OCI-LY3 (cell line): ENCODE measurements at regions not wholly inside any gene's neighbourhood (a gene's known extent, or its start where the extent isn't known, plus 50 kb on each side); places are given as distances from the start of the nearest gene placed in this dataset.

Source experiments
- H2AFZ ChIP-seq: fragments of 200-600, 300-600 bp; shearing (Covaris generic); 2 replicates; pipeline ENCODE4 v1.6.0; 2014; ENCODE audit warnings: antibody characterized with exemption, low read depth, low read length
- H3K27ac ChIP-seq: fragments of 200-600, 300-600 bp; sonication (generic); 2 replicates; pipeline ENCODE4 v1.5.1; 2014; ENCODE audit warnings: mild to moderate bottlenecking, low read length, moderate library complexity, mixed read lengths
- H3K27me3 ChIP-seq: fragments of 200-600, 300-600 bp; sonication (generic); 2 replicates; pipeline ENCODE4 v1.6.1; 2014; ENCODE audit warnings: low read depth, low read length, mixed read lengths
- H3K36me3 ChIP-seq: fragments of 200-600, 300-600 bp; sonication (generic); replicated peaks from 2 replicates; pipeline ENCODE3; 2014; ENCODE audit warnings: low read depth, low read length, mixed read lengths
- H3K4me1 ChIP-seq: fragments of 300-600, 200-600 bp; sonication (generic); 2 replicates; pipeline ENCODE4 v1.6.1; 2014; ENCODE audit warnings: low read length, mixed read lengths
- H3K4me2 ChIP-seq: fragments of 200-600, 300-600 bp; sonication (generic); 2 replicates; pipeline ENCODE4 v1.6.1; 2014; ENCODE audit warnings: low read length, mixed read lengths
- H3K4me3 ChIP-seq: fragments of 300-600, 200-600 bp; sonication (generic); 2 replicates; pipeline ENCODE4 v1.5.1; 2014; ENCODE audit warnings: antibody characterized with exemption, mild to moderate bottlenecking, low read length, moderate library complexity
- H3K79me2 ChIP-seq: fragments of 300-600, 200-600 bp; shearing (Covaris generic); 2 replicates; pipeline ENCODE4 v1.6.1; 2014; ENCODE audit warnings: mild to moderate bottlenecking, low read length, mixed read lengths
- H3K9ac ChIP-seq: fragments of 300-600, 200-600 bp; shearing (Covaris generic); 2 replicates; pipeline ENCODE4 v1.6.0; 2014; ENCODE audit warnings: mild to moderate bottlenecking, low read length, moderate library complexity
- H3K9me3 ChIP-seq: fragments of 200-600, 300-600 bp; shearing (Covaris generic); 2 replicates; pipeline ENCODE4 v1.6.1; 2014; ENCODE audit warnings: low read length, mixed read lengths; ENCODE audit not compliant: insufficient read depth
- H4K20me1 ChIP-seq: fragments of 200-600, 300-600 bp; sonication (generic); 2 replicates; pipeline ENCODE4 v1.6.1; 2016; ENCODE audit warnings: low read length, mixed read lengths; ENCODE audit not compliant: insufficient read depth
- EZH2phosphoT487 ChIP-seq: fragments of 200-600 bp; shearing (Covaris generic); IDR thresholded peaks from 2 replicates; pipeline ENCODE4 v1.6.1; 2018; ENCODE audit warnings: antibody characterized with exemption, mixed run types, low read depth
- TF ChIP-seq, protein P1 (sequence below): fragments of 200-600, 300-600 bp; sonication (generic); IDR thresholded peaks from 2 replicates; pipeline ENCODE4 v1.5.1; 2014; ENCODE audit warnings: antibody characterized with exemption, low read length, low read depth

- Histone ChIP-seq H3K9ac (no peak overlapping the region), H3K27ac (no peak overlapping the region), H3K4me3 (no peak overlapping the region), H3K4me2 (no peak overlapping the region), H3K79me2 (no peaks in the 10 kb centered on the region), H4K20me1 (no peaks in the 10 kb centered on the region), H3K36me3 (no peaks in the 10 kb centered on the region), H2AFZ (no peak overlapping the region), H3K9me3 (no peaks in the 10 kb centered on the region), H3K27me3 (no peaks in the 10 kb centered on the region), H3K4me1 (no peaks in the 10 kb centered on the region)
- TF ChIP-seq, protein P1, sequence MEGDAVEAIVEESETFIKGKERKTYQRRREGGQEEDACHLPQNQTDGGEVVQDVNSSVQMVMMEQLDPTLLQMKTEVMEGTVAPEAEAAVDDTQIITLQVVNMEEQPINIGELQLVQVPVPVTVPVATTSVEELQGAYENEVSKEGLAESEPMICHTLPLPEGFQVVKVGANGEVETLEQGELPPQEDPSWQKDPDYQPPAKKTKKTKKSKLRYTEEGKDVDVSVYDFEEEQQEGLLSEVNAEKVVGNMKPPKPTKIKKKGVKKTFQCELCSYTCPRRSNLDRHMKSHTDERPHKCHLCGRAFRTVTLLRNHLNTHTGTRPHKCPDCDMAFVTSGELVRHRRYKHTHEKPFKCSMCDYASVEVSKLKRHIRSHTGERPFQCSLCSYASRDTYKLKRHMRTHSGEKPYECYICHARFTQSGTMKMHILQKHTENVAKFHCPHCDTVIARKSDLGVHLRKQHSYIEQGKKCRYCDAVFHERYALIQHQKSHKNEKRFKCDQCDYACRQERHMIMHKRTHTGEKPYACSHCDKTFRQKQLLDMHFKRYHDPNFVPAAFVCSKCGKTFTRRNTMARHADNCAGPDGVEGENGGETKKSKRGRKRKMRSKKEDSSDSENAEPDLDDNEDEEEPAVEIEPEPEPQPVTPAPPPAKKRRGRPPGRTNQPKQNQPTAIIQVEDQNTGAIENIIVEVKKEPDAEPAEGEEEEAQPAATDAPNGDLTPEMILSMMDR: no peak
- TF ChIP-seq EZH2phosphoT487: no peak
These were observed 606.7 kb upstream of the FAM174A start for GRCh38 chr5:99928490-99928889.

DNA sequence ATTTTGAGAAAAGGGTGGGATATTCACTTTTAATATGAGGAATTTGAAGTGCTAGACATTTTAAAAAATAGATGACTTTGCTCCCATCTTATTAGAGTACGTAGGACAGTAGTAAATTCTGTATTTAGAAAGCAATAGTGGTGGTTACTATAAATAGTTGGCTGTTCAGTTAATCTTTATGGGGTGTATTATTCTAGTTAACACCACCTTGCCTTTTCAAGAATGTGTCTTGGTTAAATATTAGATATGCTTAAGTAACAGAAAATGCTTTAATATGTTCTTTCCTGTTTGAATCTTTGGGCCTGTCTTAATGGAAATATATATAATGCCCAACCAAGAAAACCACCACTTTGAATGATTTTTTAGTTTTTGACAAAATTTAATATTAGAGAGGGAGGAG, 608.7 kb upstream of the FAM174A start:
- no peaks in the 10 kb centered on the region for H3K79me2 ChIP-seq
- no peak for TF ChIP-seq EZH2phosphoT487
- TF ChIP-seq, protein P1: no peak
- no peaks in the 10 kb centered on the region for H3K36me3 ChIP-seq
- no peaks in the 10 kb centered on the region for H3K4me1 ChIP-seq
- no peak overlapping the region for H3K4me3 ChIP-seq
- no peak overlapping the region for H2AFZ ChIP-seq
- no peaks in the 10 kb centered on the region for H3K27me3 ChIP-seq
- no peaks in the 10 kb centered on the region for H3K9me3 ChIP-seq
- no peak overlapping the region for H3K9ac ChIP-seq
- no peak overlapping the region for H3K27ac ChIP-seq
- no peak overlapping the region for H3K4me2 ChIP-seq
- H4K20me1 ChIP-seq: no peaks in the 10 kb centered on the region

- Histone ChIP-seq H3K36me3 (no peaks in the 10 kb centered on the region), H2AFZ (no peak overlapping the region), H3K27me3 (no peaks in the 10 kb centered on the region), H4K20me1 (no peaks in the 10 kb centered on the region), H3K4me1 (no peaks in the 10 kb centered on the region), H3K27ac (no peak overlapping the region), H3K79me2 (no peaks in the 10 kb centered on the region), H3K9me3 (no peaks in the 10 kb centered on the region), H3K9ac (no peak overlapping the region), H3K4me2 (no peak overlapping the region), H3K4me3 (no peak overlapping the region)
- TF ChIP-seq, protein P1: no peak
- TF ChIP-seq EZH2phosphoT487: no peak
These were observed 612.8 kb upstream of the FAM174A start for GRCh38 chr5:99922386-99922785.

- Histone ChIP-seq H3K27me3 (no peaks in the 10 kb centered on the region), H3K9ac (no peak overlapping the region), H3K27ac (no peak overlapping the region), H4K20me1 (no peaks in the 10 kb centered on the region), H3K36me3 (no peaks in the 10 kb centered on the region), H3K79me2 (no peaks in the 10 kb centered on the region), H3K4me3 (no peak overlapping the region), H2AFZ (no peak overlapping the region), H3K9me3 (no peaks in the 10 kb centered on the region), H3K4me1 (no peaks in the 10 kb centered on the region), H3K4me2 (no peak overlapping the region)
- TF ChIP-seq, protein P1: no peak
- no peak for TF ChIP-seq EZH2phosphoT487
These were observed 623.2 kb upstream of the FAM174A start for GRCh38 chr5:99911971-99912370.
